H9 (cell line): ENCODE measurements at regions not wholly inside any gene's neighbourhood (a gene's known extent, or its start where the extent isn't known, plus 50 kb on each side); places are given as distances from the start of the nearest gene placed in this dataset.
A peak's percentile ranks its signal among the peaks of the same experiment; 100 is the strongest.

Source experiments
- DNase-seq: peaks from one replicate; pipeline ENCODE4 v3.0.0-alpha.2; 2017
- H2AFZ ChIP-seq: one replicate; pipeline ENCODE4 v1.6.1; 2013; ENCODE audit warnings: mild to moderate bottlenecking, low read length, control low read depth, moderate library complexity
- H2AK5ac ChIP-seq: 2 replicates; pipeline ENCODE4 v1.6.1; 2013; ENCODE audit warnings: low read length, control low read depth, mixed read lengths; ENCODE audit not compliant: insufficient read length
- H2BK120ac ChIP-seq: one replicate; pipeline ENCODE4 v1.6.1; 2013; ENCODE audit warnings: low read depth, mild to moderate bottlenecking, low read length, control low read depth, inconsistent platforms; ENCODE audit not compliant: poor library complexity, severe bottlenecking
- H2BK12ac ChIP-seq: 2 replicates; pipeline ENCODE4 v1.6.1; 2013; ENCODE audit warnings: low read length, control low read depth, mixed read lengths, low read depth; ENCODE audit not compliant: insufficient read length
- H2BK15ac ChIP-seq: 2 replicates; pipeline ENCODE4 v1.6.1; 2013; ENCODE audit warnings: low read depth, low read length, control low read depth
- H2BK20ac ChIP-seq: one replicate; pipeline ENCODE4 v1.6.1; 2013; ENCODE audit warnings: low read depth, mild to moderate bottlenecking, low read length, control low read depth, inconsistent platforms; ENCODE audit not compliant: poor library complexity, severe bottlenecking
- H2BK5ac ChIP-seq: 2 replicates; pipeline ENCODE4 v1.6.1; 2013; ENCODE audit warnings: low read length, control low read depth, mixed read lengths; ENCODE audit not compliant: insufficient read length
- H3K14ac ChIP-seq: 2 replicates; pipeline ENCODE4 v1.6.1; 2013; ENCODE audit warnings: low read length, control low read depth; ENCODE audit not compliant: insufficient read depth
- H3K18ac ChIP-seq: 2 replicates; pipeline ENCODE4 v1.6.1; 2013; ENCODE audit warnings: low read depth, mild to moderate bottlenecking, mixed read lengths, low read length, control low read depth; ENCODE audit not compliant: insufficient read length
- H3K23ac ChIP-seq: 2 replicates; pipeline ENCODE4 v1.6.1; 2013; ENCODE audit warnings: low read length, control low read depth, mixed read lengths, low read depth; ENCODE audit not compliant: insufficient read length
- H3K23me2 ChIP-seq: 2 replicates; pipeline ENCODE4 v1.6.1; 2013; ENCODE audit warnings: low read depth, mild to moderate bottlenecking, mixed read lengths, low read length, control low read depth; ENCODE audit not compliant: insufficient read length, poor library complexity, severe bottlenecking
- H3K27ac ChIP-seq: 2 replicates; pipeline ENCODE4 v1.5.1; 2013; ENCODE audit warnings: low read length, control low read depth, mixed read lengths, low read depth; ENCODE audit not compliant: insufficient read length
- H3K27me3 ChIP-seq: 2 replicates; pipeline ENCODE4 v1.6.1; 2013; ENCODE audit warnings: low read length, control low read depth, inconsistent platforms; ENCODE audit not compliant: insufficient read depth
- H3K4ac ChIP-seq: 2 replicates; pipeline ENCODE4 v1.6.1; 2013; ENCODE audit warnings: low read depth, mild to moderate bottlenecking, control low read depth, inconsistent platforms, low read length, moderate library complexity
- H3K4me1 ChIP-seq: 2 replicates; pipeline ENCODE4 v1.6.1; 2013; ENCODE audit warnings: low read length, control low read depth, inconsistent platforms; ENCODE audit not compliant: insufficient read depth
- H3K4me2 ChIP-seq: 2 replicates; pipeline ENCODE4 v1.6.1; 2013; ENCODE audit warnings: low read length, control low read depth, mixed read lengths; ENCODE audit not compliant: insufficient read length, insufficient read depth
- H3K56ac ChIP-seq: 2 replicates; pipeline ENCODE4 v1.6.1; 2013; ENCODE audit warnings: low read depth, mild to moderate bottlenecking, mixed read lengths, low read length, control low read depth; ENCODE audit not compliant: insufficient read length
- H3K79me1 ChIP-seq: 2 replicates; pipeline ENCODE4 v1.6.1; 2013; ENCODE audit warnings: low read depth, mild to moderate bottlenecking, moderate library complexity, low read length, control low read depth, inconsistent platforms; ENCODE audit not compliant: insufficient read depth, poor library complexity, severe bottlenecking
- H3K79me2 ChIP-seq: 2 replicates; pipeline ENCODE4 v1.6.1; 2013; ENCODE audit warnings: low read length, control low read depth, inconsistent platforms; ENCODE audit not compliant: insufficient read depth
- H3K9ac ChIP-seq: 2 replicates; pipeline ENCODE4 v1.6.1; 2013; ENCODE audit warnings: low read length, control low read depth, mixed read lengths; ENCODE audit not compliant: insufficient read length; ENCODE audit errors: extremely low read depth
- H3K9me3 ChIP-seq: one replicate; pipeline ENCODE4 v1.6.1; 2013; ENCODE audit warnings: low read depth, low read length, inconsistent platforms; ENCODE audit not compliant: control insufficient read depth
- H3T11ph ChIP-seq: one replicate; pipeline ENCODE4 v1.6.1; 2013; ENCODE audit warnings: mild to moderate bottlenecking, low read length, control low read depth, inconsistent platforms
- H4K20me1 ChIP-seq: one replicate; pipeline ENCODE4 v1.6.1; 2013; ENCODE audit not compliant: control insufficient read depth, insufficient read length, insufficient read depth
- H4K5ac ChIP-seq: 2 replicates; pipeline ENCODE4 v1.6.1; 2013; ENCODE audit warnings: low read depth, mild to moderate bottlenecking, mixed read lengths, low read length, control low read depth; ENCODE audit not compliant: insufficient read length
- H4K8ac ChIP-seq: replicated peaks from 2 replicates; pipeline ENCODE4 v1.6.1; 2013; ENCODE audit warnings: low read length, control low read depth, mixed read lengths, low read depth; ENCODE audit not compliant: insufficient read length
- H4K91ac ChIP-seq: 2 replicates; pipeline ENCODE4 v1.6.1; 2013; ENCODE audit warnings: low read depth, mild to moderate bottlenecking, moderate library complexity, mixed read lengths, low read length, control low read depth; ENCODE audit not compliant: insufficient read length
- H3K27ac Mint-ChIP-seq, 3 experiments: 2 replicates in 2 of 3; 3 replicates in 1 of 3; pipeline ENCODE4 v1.8.0; 2020 to 2021; ENCODE audit warnings: mixed read lengths in 3 of 3, mild to moderate bottlenecking in 1 of 3, moderate library complexity in 1 of 3
- H3K27me3 Mint-ChIP-seq: 2 replicates; pipeline ENCODE4 v1.8.0; 2021; ENCODE audit warnings: low read depth, mild to moderate bottlenecking, moderate library complexity, mixed read lengths
- H3K36me3 Mint-ChIP-seq, 3 experiments: 2 replicates in 2 of 3; 3 replicates in 1 of 3; pipeline ENCODE4 v1.8.0; 2020 to 2021; ENCODE audit warnings: low read depth in 3 of 3, mixed read lengths in 3 of 3; ENCODE audit not compliant: insufficient read depth in 1 of 3
- H3K4me1 Mint-ChIP-seq, 2 experiments: 2 replicates each; pipeline ENCODE4 v1.8.0; 2020; ENCODE audit warnings: mixed read lengths in 2 of 2
- H3K4me3 Mint-ChIP-seq, 2 experiments: 2 replicates in 1 of 2; 3 replicates in 1 of 2; pipeline ENCODE4 v1.8.0; 2020 to 2021; ENCODE audit warnings: mild to moderate bottlenecking in 2 of 2, mixed read lengths in 2 of 2, moderate library complexity in 1 of 2
- H3K9me3 Mint-ChIP-seq, 2 experiments: 2 replicates in 1 of 2; 3 replicates in 1 of 2; pipeline ENCODE4 v1.8.0; 2020; ENCODE audit warnings: mild to moderate bottlenecking in 2 of 2, mixed read lengths in 2 of 2, moderate library complexity in 1 of 2
- WGBS: extraction: QIAGEN DNeasy Blood & Tissue Kit; methylation state at CpG from one replicate; pipeline ENCODE4 v1.1.7; 2013; ENCODE audit warnings: missing lambda C conversion rate, low lambda C conversion rate, mixed read lengths; ENCODE audit not compliant: insufficient read length; ENCODE audit errors: extremely low coverage; 5-methylcytosine and 5-hydroxymethylcytosine counted together
- TF ChIP-seq, protein P1 (sequence below): fragments of 200-600 bp; sonication (generic); conservative IDR thresholded peaks from 3 replicates; pipeline ENCODE4 v1.8.0; 2021; ENCODE audit warnings: antibody characterized with exemption, mild to moderate bottlenecking

DNA sequence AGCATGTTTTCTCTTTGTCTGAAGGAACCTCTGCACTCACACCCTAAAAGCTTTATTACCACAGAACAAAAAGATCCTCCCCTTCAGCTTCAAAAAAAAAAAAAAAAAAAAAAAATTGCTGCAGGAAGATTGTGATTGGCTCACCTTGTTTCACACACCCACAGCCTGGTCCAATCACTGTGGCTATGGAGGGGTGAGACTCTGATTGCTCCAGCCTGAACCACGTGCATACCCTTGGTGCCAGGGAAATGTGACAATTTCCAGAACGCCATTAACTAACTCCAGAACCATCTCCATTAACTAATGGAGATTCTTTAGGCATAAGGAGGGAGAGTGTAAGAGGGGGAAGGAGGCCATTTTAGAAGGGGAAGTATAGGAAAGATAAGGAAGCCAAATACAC, 106.5 kb upstream of the CRBN start:
- Histone ChIP-seq H4K91ac (no peak overlapping the region), H3K27ac (no peak overlapping the region), H2AFZ (peak overlapping the region; percentile 48), H3K9me3 (no peaks in the 10 kb centered on the region), H3K4ac (no peak overlapping the region), H3T11ph (no peak overlapping the region), H2BK5ac (no peak overlapping the region), H3K9ac (no peak overlapping the region), H4K20me1 (no peaks in the 10 kb centered on the region), H3K23ac (no peak overlapping the region), H3K79me1 (no peaks in the 10 kb centered on the region), H3K14ac (no peak overlapping the region), H3K23me2 (no peaks in the 10 kb centered on the region), H2BK120ac (no peak overlapping the region), H3K27me3 (no peaks in the 10 kb centered on the region), H4K5ac (no peak overlapping the region), H3K56ac (no peak overlapping the region), H2BK15ac (no peak overlapping the region), H2BK12ac (no peak overlapping the region), H4K8ac (no peak overlapping the region), H3K79me2 (no peaks in the 10 kb centered on the region), H3K4me1 (peaks cover 3% of the 10 kb centered on the region; the same call in 1 of the 2 replicates), H2AK5ac (no peak overlapping the region), H3K18ac (no peak overlapping the region), H3K4me2 (no peak overlapping the region), H2BK20ac (no peak overlapping the region)
- Mint-ChIP-seq H3K9me3 (no peaks in the 10 kb centered on the region; a peak in 1 of 5 replicates), H3K27me3 (no peaks in the 10 kb centered on the region), H3K4me3 (no peak overlapping the region), H3K36me3 (no peaks in the 10 kb centered on the region; a peak in 1 of 7 replicates), H3K27ac (peak overlapping the region in 1 of 3 experiments; percentile 57; a peak in 1 of 7 replicates), H3K4me1 (peaks cover 16 to 23% of the 10 kb centered on the region in 2 experiments)
- TF ChIP-seq, protein P1, sequence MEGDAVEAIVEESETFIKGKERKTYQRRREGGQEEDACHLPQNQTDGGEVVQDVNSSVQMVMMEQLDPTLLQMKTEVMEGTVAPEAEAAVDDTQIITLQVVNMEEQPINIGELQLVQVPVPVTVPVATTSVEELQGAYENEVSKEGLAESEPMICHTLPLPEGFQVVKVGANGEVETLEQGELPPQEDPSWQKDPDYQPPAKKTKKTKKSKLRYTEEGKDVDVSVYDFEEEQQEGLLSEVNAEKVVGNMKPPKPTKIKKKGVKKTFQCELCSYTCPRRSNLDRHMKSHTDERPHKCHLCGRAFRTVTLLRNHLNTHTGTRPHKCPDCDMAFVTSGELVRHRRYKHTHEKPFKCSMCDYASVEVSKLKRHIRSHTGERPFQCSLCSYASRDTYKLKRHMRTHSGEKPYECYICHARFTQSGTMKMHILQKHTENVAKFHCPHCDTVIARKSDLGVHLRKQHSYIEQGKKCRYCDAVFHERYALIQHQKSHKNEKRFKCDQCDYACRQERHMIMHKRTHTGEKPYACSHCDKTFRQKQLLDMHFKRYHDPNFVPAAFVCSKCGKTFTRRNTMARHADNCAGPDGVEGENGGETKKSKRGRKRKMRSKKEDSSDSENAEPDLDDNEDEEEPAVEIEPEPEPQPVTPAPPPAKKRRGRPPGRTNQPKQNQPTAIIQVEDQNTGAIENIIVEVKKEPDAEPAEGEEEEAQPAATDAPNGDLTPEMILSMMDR: no peak
- DNase-seq: no peak
- WGBS: no CpG with 5 or more reads among the region's 2 CpGs
